ENCODE measurements at regions not wholly inside any gene's neighbourhood (a gene's known extent, or its start where the extent isn't known, plus 50 kb on each side); places are given as distances from the start of the nearest gene placed in this dataset.

- H3K36me3 ChIP-seq (ENCODE audit: control insufficient read depth, insufficient read depth, low read length), result no peaks in the 10 kb centered on the region
- no peak overlapping the region for H3K4me2 ChIP-seq (ENCODE audit: insufficient read depth, low read length)
- no peak for FAIRE-seq
- no peak overlapping the region for H3K27ac ChIP-seq (ENCODE audit: extremely low read depth, low read depth, low read length)
- H3K79me2 ChIP-seq (ENCODE audit: control insufficient read depth, insufficient read depth, low read length), result no peaks in the 10 kb centered on the region
- DNase-seq (ENCODE audit: extremely low read depth in 1 of 4, low spot score in 3 of 4), result no peak
- no peak overlapping the region for H2AFZ ChIP-seq (ENCODE audit: low read depth, low read length)
- no peak overlapping the region for H3K4me3 ChIP-seq
- no peak overlapping the region for H3K9ac ChIP-seq (ENCODE audit: insufficient read depth in 1 of 2, low read depth in 2 of 2, low read length in 2 of 2)
- H3K4me1 ChIP-seq (replicated peaks in 1 of 2; ENCODE audit: control insufficient read depth in 2 of 2, insufficient read depth in 2 of 2, low read length in 2 of 2), result no peaks in the 10 kb centered on the region
- TF ChIP-seq HSF4 (CRISPR knock-in tag; IDR thresholded peaks at IDR 0.05; ENCODE audit: borderline replicate concordance) (no peak), ZNF124 (CRISPR knock-in tag; IDR thresholded peaks at IDR 0.05) (no peak), ZNF518B (CRISPR knock-in tag; IDR thresholded peaks at IDR 0.05) (no peak), USF1 (CRISPR knock-in tag; IDR thresholded peaks at IDR 0.05) (no peak), POLR2B (IDR thresholded peaks at IDR 0.05; ENCODE audit: low read depth, partially characterized antibody) (no peak), FOXM1 (IDR thresholded peaks at IDR 0.05; ENCODE audit: low read depth) (no peak), FOXM1 (CRISPR knock-in tag; IDR thresholded peaks at IDR 0.05; ENCODE audit: low read depth) (no peak), STAT5B (CRISPR knock-in tag; IDR thresholded peaks at IDR 0.05) (no peak), TCFL5 (CRISPR knock-in tag; conservative IDR thresholded peaks at IDR 0.05) (no peak), CREB3L1 (IDR thresholded peaks at IDR 0.05; ENCODE audit: borderline replicate concordance, low read depth) (no peak)
- H3K9me1 ChIP-seq (ENCODE audit: control insufficient read depth, insufficient read depth, low read length), result no peaks in the 10 kb centered on the region
- WGBS (ENCODE audit: insufficient coverage, low coverage, missing lambda C conversion rate), result 0% methylated on average over 2 of the region's 2 CpGs
- ChIA-PET CTCF (ENCODE audit: low intra/inter-chr PET ratio) (no interaction called here), POLR2A (no interaction called here)
- H3K9me3 ChIP-seq (replicated peaks; ENCODE audit: control insufficient read depth, insufficient read depth, low read depth, low read length), result no peaks in the 10 kb centered on the region
- H4K20me1 ChIP-seq (replicated peaks; ENCODE audit: control insufficient read depth, insufficient read depth, low read length), result no peaks in the 10 kb centered on the region
- no TSS peak for BruUV-seq (replicated peaks)
- intact Hi-C loops (cut with micrococcal nuclease), result no loop called here
- no peak for ATAC-seq
- H3K27me3 ChIP-seq (ENCODE audit: control insufficient read depth in 2 of 2, insufficient read depth in 2 of 2, low read length in 2 of 2), result no peaks in the 10 kb centered on the region
- in situ Hi-C loops (cut with MboI), result no loop called here
Measured at GRCh38 chrX:4944767-4945166, 1231.3 kb upstream of the PRKX start.
